HG03575 (cell line): ENCODE measurements at regions not wholly inside any gene's neighbourhood (a gene's known extent, or its start where the extent isn't known, plus 50 kb on each side); places are given as distances from the start of the nearest gene placed in this dataset.
A peak's percentile ranks its signal among the peaks of the same experiment; 100 is the strongest.
"Not testable (repeated sequence)": the region's sequence is repeated elsewhere in the genome, so short reads cannot be mapped to it uniquely, and the experiment has no call there.

ENCODE experiments used
- ATAC-seq: cut with Tn5 transposase; IDR thresholded peaks from one replicate; pipeline ENCODE4 v1.9.1; 2021; ENCODE audit not compliant: unreplicated experiment, insufficient number of reproducible peaks, low FRiP score; ENCODE audit errors: extremely low read depth

GRCh38 chr3:81837071-81837593 lies 75.7 kb upstream of the GBE1 start:
- no peak for ATAC-seq

GRCh38 chr3:81829937-81830336 lies 68.5 kb upstream of the GBE1 start:
- ATAC-seq = no peak

GRCh38 chr3:81829272-81829671 lies 67.8 kb upstream of the GBE1 start:
- ATAC-seq = not testable (repeated sequence)

- ATAC-seq = peak; percentile 55
These were observed 62.5 kb upstream of the GBE1 start for GRCh38 chr3:81823882-81824395.

GRCh38 chr3:81823086-81823485 lies 61.6 kb upstream of the GBE1 start:
- no peak for ATAC-seq

- ATAC-seq = peak; percentile 93
These were observed 55.2 kb upstream of the GBE1 start for GRCh38 chr3:81816473-81817250.

GRCh38 chr3:81812098-81812497 lies 50.7 kb upstream of the GBE1 start:
- ATAC-seq = not testable (repeated sequence)
